ENCODE measurements at regions not wholly inside any gene's neighbourhood (a gene's known extent, or its start where the extent isn't known, plus 50 kb on each side); places are given as distances from the start of the nearest gene placed in this dataset.
"Not testable (repeated sequence)": the region's sequence is repeated elsewhere in the genome, so short reads cannot be mapped to it uniquely, and the experiment has no call there.

DNA sequence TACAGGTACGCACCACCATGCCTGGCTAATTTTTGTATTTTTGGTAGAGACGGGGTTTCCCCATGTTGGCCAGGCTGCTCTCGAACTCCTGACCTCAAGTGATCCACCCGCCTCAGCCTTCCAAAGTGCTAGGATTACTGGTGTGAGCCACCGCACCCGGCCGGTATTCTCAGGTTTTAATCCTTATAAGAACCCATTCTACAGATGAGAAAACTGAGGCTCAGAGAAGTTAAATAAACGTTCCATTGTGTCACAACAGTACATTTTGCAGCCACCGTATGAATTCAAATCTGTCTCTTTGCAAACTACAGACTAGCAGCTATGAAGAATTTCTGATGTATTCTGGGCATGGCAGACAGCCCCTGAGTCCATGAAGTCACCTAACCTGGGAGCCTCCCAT lies 60.9 kb upstream of the LAPTM4A start:
- H3K9me3 ChIP-seq (ENCODE audit: control extremely low read depth in 1 of 3, control insufficient read depth in 2 of 3, insufficient read depth in 1 of 3, low read length in 2 of 3); H3K79me2 ChIP-seq (ENCODE audit: control insufficient read depth, insufficient read depth, low read length); H4K20me1 ChIP-seq (ENCODE audit: control insufficient read depth, insufficient read depth, low read length, poor library complexity, severe bottlenecking); H3K27ac Mint-ChIP-seq; H3K27ac ChIP-seq (ENCODE audit: low read length in 2 of 2); CTCF ChIA-PET; H3K4me3 ChIP-seq (ENCODE audit: control extremely low read depth in 1 of 5, extremely low read depth in 1 of 5, insufficient read depth in 1 of 5, low read depth in 2 of 5, low read length in 4 of 5); H2AFZ ChIP-seq (ENCODE audit: insufficient read depth, low read depth, low read length, poor library complexity, severe bottlenecking); DNase-seq; H3K9me3 Mint-ChIP-seq (ENCODE audit: insufficient read depth); H3K4me3 Mint-ChIP-seq; H3K4me2 ChIP-seq (replicated peaks; ENCODE audit: low read depth, low read length, poor library complexity, severe bottlenecking); H3K36me3 ChIP-seq (replicated peaks in 1 of 2; ENCODE audit: control extremely low read depth in 1 of 2, control insufficient read depth in 1 of 2, extremely low read depth in 1 of 2, insufficient read depth in 2 of 2, low read length in 1 of 2); ATAC-seq (ENCODE audit: low read depth); POLR2A ChIA-PET; H3K4me1 ChIP-seq (ENCODE audit: control insufficient read depth in 2 of 2, insufficient read depth in 2 of 2, low read length in 2 of 2); intact Hi-C loops (cut with micrococcal nuclease); H3K27me3 ChIP-seq (replicated peaks in 1 of 4; ENCODE audit: control extremely low read depth in 1 of 4, control insufficient read depth in 3 of 4, insufficient read depth in 4 of 4, low read length in 3 of 4); H3K4me1 Mint-ChIP-seq; H3K9ac ChIP-seq (ENCODE audit: low read length): not testable (repeated sequence)
- 100% methylated on average over 1 of the region's 9 CpGs for WGBS (ENCODE audit: insufficient coverage)
- H3K27me3 Mint-ChIP-seq, result peaks cover 19% of the 10 kb centered on the region

DNA sequence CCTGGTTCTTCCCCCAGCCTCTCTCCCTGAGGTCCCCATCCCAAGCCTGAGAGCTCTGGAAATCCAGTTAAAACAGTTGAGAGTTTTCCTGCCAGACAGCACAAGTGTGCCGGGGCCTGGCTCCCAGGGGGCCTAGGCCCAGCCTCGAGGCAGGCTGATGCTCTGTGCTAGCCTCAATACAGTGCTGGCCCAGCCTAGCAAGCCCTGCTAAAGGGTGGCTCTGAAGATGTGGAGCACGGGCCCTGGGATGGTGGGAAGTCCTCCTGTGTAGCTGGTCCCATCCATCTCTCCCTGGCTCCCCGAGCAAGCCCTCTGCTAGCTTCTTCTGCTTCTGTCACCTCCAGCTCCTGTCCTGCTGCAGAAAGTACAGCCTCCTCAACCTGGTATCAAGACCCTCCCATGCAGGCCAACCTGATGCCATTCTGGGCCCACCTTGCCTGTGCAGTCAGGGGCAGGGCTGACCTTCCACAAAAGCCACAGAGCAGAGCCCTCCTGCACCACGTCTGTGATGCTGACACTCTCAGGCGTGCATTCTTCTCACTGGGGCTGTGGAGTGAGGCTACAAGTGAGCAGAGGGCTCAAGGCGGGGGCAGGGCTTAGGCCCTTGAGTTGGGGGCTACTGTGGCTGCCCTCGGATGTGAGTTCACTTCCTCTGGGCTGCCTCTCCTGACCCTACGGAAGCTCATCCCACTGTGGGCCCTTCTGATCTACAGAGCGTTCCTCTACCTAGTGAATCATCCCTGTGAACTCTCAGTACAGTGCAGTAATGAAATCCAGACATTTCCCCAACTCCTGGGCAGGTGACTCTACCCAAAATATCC lies 60.1 kb upstream of the LAPTM4A start:
- no peak overlapping the region for H2AFZ ChIP-seq (ENCODE audit: insufficient read depth, low read depth, low read length, poor library complexity, severe bottlenecking)
- no peak overlapping the region for H3K27ac ChIP-seq (ENCODE audit: low read length in 2 of 2)
- DNase-seq (no peak), ATAC-seq (ENCODE audit: low read depth) (no peak)
- POLR2A ChIA-PET, result no interaction called here
- no peaks in the 10 kb centered on the region for H3K79me2 ChIP-seq (ENCODE audit: control insufficient read depth, insufficient read depth, low read length)
- intact Hi-C loops (cut with micrococcal nuclease), result no loop called here
- H3K27ac Mint-ChIP-seq, result no peak overlapping the region
- no peak overlapping the region for H3K4me2 ChIP-seq (replicated peaks; ENCODE audit: low read depth, low read length, poor library complexity, severe bottlenecking)
- no peaks in the 10 kb centered on the region for H3K4me1 Mint-ChIP-seq
- peaks cover 0 to under 1% (median 0%) of the 10 kb centered on the region in 4 experiments for H3K27me3 ChIP-seq (replicated peaks in 1 of 4; ENCODE audit: control extremely low read depth in 1 of 4, control insufficient read depth in 3 of 4, insufficient read depth in 4 of 4, low read length in 3 of 4)
- H3K4me1 ChIP-seq (ENCODE audit: control insufficient read depth in 2 of 2, insufficient read depth in 2 of 2, low read length in 2 of 2), result peaks cover 0 to 4% of the 10 kb centered on the region in 2 donors
- H3K9me3 Mint-ChIP-seq (ENCODE audit: insufficient read depth), result no peaks in the 10 kb centered on the region
- H3K4me3 ChIP-seq (ENCODE audit: control extremely low read depth in 1 of 5, extremely low read depth in 1 of 5, insufficient read depth in 1 of 5, low read depth in 2 of 5, low read length in 4 of 5), result no peak overlapping the region
- peaks cover 21% of the 10 kb centered on the region for H3K27me3 Mint-ChIP-seq
- H3K36me3 ChIP-seq (replicated peaks in 1 of 2; ENCODE audit: control extremely low read depth in 1 of 2, control insufficient read depth in 1 of 2, extremely low read depth in 1 of 2, insufficient read depth in 2 of 2, low read length in 1 of 2), result no peaks in the 10 kb centered on the region
- H4K20me1 ChIP-seq (ENCODE audit: control insufficient read depth, insufficient read depth, low read length, poor library complexity, severe bottlenecking), result no peaks in the 10 kb centered on the region
- TF ChIP-seq, protein P1, sequence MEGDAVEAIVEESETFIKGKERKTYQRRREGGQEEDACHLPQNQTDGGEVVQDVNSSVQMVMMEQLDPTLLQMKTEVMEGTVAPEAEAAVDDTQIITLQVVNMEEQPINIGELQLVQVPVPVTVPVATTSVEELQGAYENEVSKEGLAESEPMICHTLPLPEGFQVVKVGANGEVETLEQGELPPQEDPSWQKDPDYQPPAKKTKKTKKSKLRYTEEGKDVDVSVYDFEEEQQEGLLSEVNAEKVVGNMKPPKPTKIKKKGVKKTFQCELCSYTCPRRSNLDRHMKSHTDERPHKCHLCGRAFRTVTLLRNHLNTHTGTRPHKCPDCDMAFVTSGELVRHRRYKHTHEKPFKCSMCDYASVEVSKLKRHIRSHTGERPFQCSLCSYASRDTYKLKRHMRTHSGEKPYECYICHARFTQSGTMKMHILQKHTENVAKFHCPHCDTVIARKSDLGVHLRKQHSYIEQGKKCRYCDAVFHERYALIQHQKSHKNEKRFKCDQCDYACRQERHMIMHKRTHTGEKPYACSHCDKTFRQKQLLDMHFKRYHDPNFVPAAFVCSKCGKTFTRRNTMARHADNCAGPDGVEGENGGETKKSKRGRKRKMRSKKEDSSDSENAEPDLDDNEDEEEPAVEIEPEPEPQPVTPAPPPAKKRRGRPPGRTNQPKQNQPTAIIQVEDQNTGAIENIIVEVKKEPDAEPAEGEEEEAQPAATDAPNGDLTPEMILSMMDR (IDR thresholded peaks at IDR 0.05), result no peak
- TF ChIP-seq EZH2 (IDR thresholded peaks at IDR 0.05; ENCODE audit: borderline replicate concordance, insufficient read depth, low read depth, low read length, poor library complexity, severe bottlenecking), result no peak
- peaks cover 0 to 4% (median 0%) of the 10 kb centered on the region in 3 donors for H3K9me3 ChIP-seq (ENCODE audit: control extremely low read depth in 1 of 3, control insufficient read depth in 2 of 3, insufficient read depth in 1 of 3, low read length in 2 of 3)
- WGBS (ENCODE audit: insufficient coverage), result 80% methylated on average over 9 of the region's 10 CpGs
- CTCF ChIA-PET, result no interaction called here
- H3K4me3 Mint-ChIP-seq, result no peak overlapping the region
- H3K9ac ChIP-seq (ENCODE audit: low read length), result no peak overlapping the region

Data from B cell (primary cell).